OCI-LY3 (cell line): ENCODE measurements at regions not wholly inside any gene's neighbourhood (a gene's known extent, or its start where the extent isn't known, plus 50 kb on each side); places are given as distances from the start of the nearest gene placed in this dataset.

Experiments
- H2AFZ ChIP-seq: fragments of 200-600, 300-600 bp; shearing (Covaris generic); 2 replicates; pipeline ENCODE4 v1.6.0; 2014; ENCODE audit warnings: antibody characterized with exemption, low read depth, low read length
- H3K27ac ChIP-seq: fragments of 200-600, 300-600 bp; sonication (generic); 2 replicates; pipeline ENCODE4 v1.5.1; 2014; ENCODE audit warnings: mild to moderate bottlenecking, low read length, moderate library complexity, mixed read lengths
- H3K27me3 ChIP-seq: fragments of 200-600, 300-600 bp; sonication (generic); 2 replicates; pipeline ENCODE4 v1.6.1; 2014; ENCODE audit warnings: low read depth, low read length, mixed read lengths
- H3K36me3 ChIP-seq: fragments of 200-600, 300-600 bp; sonication (generic); replicated peaks from 2 replicates; pipeline ENCODE3; 2014; ENCODE audit warnings: low read depth, low read length, mixed read lengths
- H3K4me1 ChIP-seq: fragments of 300-600, 200-600 bp; sonication (generic); 2 replicates; pipeline ENCODE4 v1.6.1; 2014; ENCODE audit warnings: low read length, mixed read lengths
- H3K4me2 ChIP-seq: fragments of 200-600, 300-600 bp; sonication (generic); 2 replicates; pipeline ENCODE4 v1.6.1; 2014; ENCODE audit warnings: low read length, mixed read lengths
- H3K4me3 ChIP-seq: fragments of 300-600, 200-600 bp; sonication (generic); 2 replicates; pipeline ENCODE4 v1.5.1; 2014; ENCODE audit warnings: antibody characterized with exemption, mild to moderate bottlenecking, low read length, moderate library complexity
- H3K79me2 ChIP-seq: fragments of 300-600, 200-600 bp; shearing (Covaris generic); 2 replicates; pipeline ENCODE4 v1.6.1; 2014; ENCODE audit warnings: mild to moderate bottlenecking, low read length, mixed read lengths
- H3K9ac ChIP-seq: fragments of 300-600, 200-600 bp; shearing (Covaris generic); 2 replicates; pipeline ENCODE4 v1.6.0; 2014; ENCODE audit warnings: mild to moderate bottlenecking, low read length, moderate library complexity
- H3K9me3 ChIP-seq: fragments of 200-600, 300-600 bp; shearing (Covaris generic); 2 replicates; pipeline ENCODE4 v1.6.1; 2014; ENCODE audit warnings: low read length, mixed read lengths; ENCODE audit not compliant: insufficient read depth
- H4K20me1 ChIP-seq: fragments of 200-600, 300-600 bp; sonication (generic); 2 replicates; pipeline ENCODE4 v1.6.1; 2016; ENCODE audit warnings: low read length, mixed read lengths; ENCODE audit not compliant: insufficient read depth
- EZH2phosphoT487 ChIP-seq: fragments of 200-600 bp; shearing (Covaris generic); IDR thresholded peaks from 2 replicates; pipeline ENCODE4 v1.6.1; 2018; ENCODE audit warnings: antibody characterized with exemption, mixed run types, low read depth
- TF ChIP-seq, protein P1 (sequence below): fragments of 200-600, 300-600 bp; sonication (generic); IDR thresholded peaks from 2 replicates; pipeline ENCODE4 v1.5.1; 2014; ENCODE audit warnings: antibody characterized with exemption, low read length, low read depth

DNA sequence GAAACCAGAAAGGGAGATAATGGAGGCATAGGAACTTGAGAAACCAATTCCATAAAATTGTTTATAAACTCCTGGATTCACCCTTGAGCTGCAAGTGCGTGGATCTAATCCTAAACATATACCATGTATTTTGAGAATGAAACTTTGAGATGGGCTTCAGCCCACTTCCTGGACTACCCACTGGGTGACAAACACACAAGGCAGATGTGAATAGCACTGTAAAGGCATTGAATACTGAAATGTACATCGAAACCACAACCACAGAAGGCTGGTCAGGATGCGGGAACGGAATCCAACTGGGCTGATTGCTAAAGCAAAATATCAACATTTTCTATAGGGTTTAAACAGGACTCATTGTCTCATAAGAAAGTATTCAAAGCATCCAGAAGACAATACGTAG is 228.5 kb upstream of the ZEB2 start:
- H3K36me3 ChIP-seq = no peaks in the 10 kb centered on the region
- no peaks in the 10 kb centered on the region for H3K27me3 ChIP-seq
- no peak overlapping the region for H2AFZ ChIP-seq
- no peaks in the 10 kb centered on the region for H4K20me1 ChIP-seq
- H3K9me3 ChIP-seq = peaks cover 3% of the 10 kb centered on the region; the same call in 1 of the 2 replicates
- H3K79me2 ChIP-seq = no peaks in the 10 kb centered on the region
- no peak overlapping the region for H3K4me2 ChIP-seq
- H3K27ac ChIP-seq = no peak overlapping the region
- H3K4me3 ChIP-seq = no peak overlapping the region
- no peak overlapping the region for H3K9ac ChIP-seq
- no peaks in the 10 kb centered on the region for H3K4me1 ChIP-seq
- TF ChIP-seq EZH2phosphoT487 = no peak

DNA sequence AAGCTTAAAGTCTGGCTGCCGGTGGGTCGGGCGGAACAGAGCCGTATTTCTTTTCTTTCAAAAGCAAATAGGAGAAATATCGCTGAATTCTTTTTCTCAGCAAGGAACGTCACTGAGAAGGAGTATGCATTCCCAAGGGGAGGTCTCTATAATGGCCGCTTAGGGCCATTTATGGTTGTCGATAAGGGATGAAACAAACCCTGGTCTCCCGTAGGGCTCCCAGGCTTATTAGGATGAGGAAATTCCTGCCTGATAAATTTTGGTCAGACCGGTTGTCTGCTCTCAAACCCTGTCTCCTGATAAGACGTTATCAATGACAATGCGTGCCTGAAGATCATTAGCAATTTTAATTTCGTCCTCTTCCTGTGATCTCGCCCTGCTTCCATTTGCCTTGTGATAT is 227.7 kb upstream of the ZEB2 start:
- H3K4me2 ChIP-seq = no peak overlapping the region
- H3K4me3 ChIP-seq = no peak overlapping the region

DNA sequence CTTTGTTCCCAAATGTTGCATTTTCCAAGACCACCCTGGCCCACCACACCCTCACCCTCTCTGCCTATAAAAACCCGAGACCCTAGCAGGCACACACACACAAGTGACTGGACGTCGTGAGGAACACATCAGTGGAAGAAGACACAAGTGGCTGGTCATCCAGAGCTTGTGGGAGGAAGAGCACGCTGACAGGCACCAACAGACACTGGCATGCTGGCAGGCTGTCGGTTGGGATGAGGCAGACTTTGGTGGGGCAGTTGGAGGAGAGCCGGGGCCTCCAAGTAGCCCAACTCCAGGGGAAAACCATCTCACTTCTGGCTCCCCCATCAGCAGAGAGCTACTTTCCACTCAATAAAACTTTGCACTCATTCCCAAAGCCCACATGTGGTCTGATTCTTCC is 225.5 kb upstream of the ZEB2 start:
- Histone ChIP-seq H3K79me2 (no peaks in the 10 kb centered on the region), H3K4me3 (no peak overlapping the region), H4K20me1 (no peaks in the 10 kb centered on the region), H3K27ac (no peak overlapping the region), H2AFZ (no peak overlapping the region), H3K4me2 (no peak overlapping the region), H3K9ac (no peak overlapping the region), H3K9me3 (peaks cover 3% of the 10 kb centered on the region; the same call in 1 of the 2 replicates), H3K27me3 (no peaks in the 10 kb centered on the region), H3K36me3 (no peaks in the 10 kb centered on the region), H3K4me1 (no peaks in the 10 kb centered on the region)
- TF ChIP-seq, protein P1, sequence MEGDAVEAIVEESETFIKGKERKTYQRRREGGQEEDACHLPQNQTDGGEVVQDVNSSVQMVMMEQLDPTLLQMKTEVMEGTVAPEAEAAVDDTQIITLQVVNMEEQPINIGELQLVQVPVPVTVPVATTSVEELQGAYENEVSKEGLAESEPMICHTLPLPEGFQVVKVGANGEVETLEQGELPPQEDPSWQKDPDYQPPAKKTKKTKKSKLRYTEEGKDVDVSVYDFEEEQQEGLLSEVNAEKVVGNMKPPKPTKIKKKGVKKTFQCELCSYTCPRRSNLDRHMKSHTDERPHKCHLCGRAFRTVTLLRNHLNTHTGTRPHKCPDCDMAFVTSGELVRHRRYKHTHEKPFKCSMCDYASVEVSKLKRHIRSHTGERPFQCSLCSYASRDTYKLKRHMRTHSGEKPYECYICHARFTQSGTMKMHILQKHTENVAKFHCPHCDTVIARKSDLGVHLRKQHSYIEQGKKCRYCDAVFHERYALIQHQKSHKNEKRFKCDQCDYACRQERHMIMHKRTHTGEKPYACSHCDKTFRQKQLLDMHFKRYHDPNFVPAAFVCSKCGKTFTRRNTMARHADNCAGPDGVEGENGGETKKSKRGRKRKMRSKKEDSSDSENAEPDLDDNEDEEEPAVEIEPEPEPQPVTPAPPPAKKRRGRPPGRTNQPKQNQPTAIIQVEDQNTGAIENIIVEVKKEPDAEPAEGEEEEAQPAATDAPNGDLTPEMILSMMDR = no peak
- TF ChIP-seq EZH2phosphoT487 = no peak

More for the DNA sequence above, 227.7 kb upstream of the ZEB2 start:
- Histone ChIP-seq H3K4me1 (no peaks in the 10 kb centered on the region), H3K9me3 (peaks cover 3% of the 10 kb centered on the region; the same call in 1 of the 2 replicates), H3K9ac (no peak overlapping the region), H3K27ac (no peak overlapping the region), H3K79me2 (no peaks in the 10 kb centered on the region), H3K36me3 (no peaks in the 10 kb centered on the region), H4K20me1 (no peaks in the 10 kb centered on the region), H2AFZ (no peak overlapping the region), H3K27me3 (no peaks in the 10 kb centered on the region)
- TF ChIP-seq, protein P1 = no peak
- TF ChIP-seq EZH2phosphoT487 = no peak

DNA sequence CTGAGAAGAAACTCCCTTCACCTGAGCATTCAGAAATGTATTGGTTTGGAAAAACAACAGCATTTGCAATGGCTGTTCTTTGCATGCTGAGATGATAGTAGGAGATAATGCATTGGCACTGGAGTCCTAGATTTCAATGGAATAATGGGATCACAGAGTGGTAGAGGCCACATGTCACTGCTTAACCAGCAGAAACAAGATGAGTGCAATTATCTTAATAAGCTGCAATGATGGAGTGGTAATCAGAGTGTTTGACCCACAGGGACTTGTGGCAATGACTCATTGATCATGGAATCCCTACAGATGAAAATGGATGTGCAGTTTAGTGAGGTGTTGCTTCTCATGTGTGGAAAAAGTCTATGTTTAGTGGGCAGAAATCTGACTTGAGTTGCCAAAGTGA is 218.8 kb upstream of the ZEB2 start:
- H3K9me3 ChIP-seq = 0 out of 2 replicates have a peak, but pooled peaks cover 6% of the 10 kb centered on the region
- H3K79me2 ChIP-seq = no peaks in the 10 kb centered on the region
- no peak overlapping the region for H3K9ac ChIP-seq
- H3K4me2 ChIP-seq = no peak overlapping the region
- no peaks in the 10 kb centered on the region for H3K27me3 ChIP-seq
- H2AFZ ChIP-seq = no peak overlapping the region
- H3K4me1 ChIP-seq = no peaks in the 10 kb centered on the region
- no peak for TF ChIP-seq EZH2phosphoT487
- TF ChIP-seq, protein P1 = no peak
- H3K36me3 ChIP-seq = no peaks in the 10 kb centered on the region
- H3K27ac ChIP-seq = no peak overlapping the region
- no peak overlapping the region for H3K4me3 ChIP-seq
- no peaks in the 10 kb centered on the region for H4K20me1 ChIP-seq
